ENCODE measurements at regions not wholly inside any gene's neighbourhood (a gene's known extent, or its start where the extent isn't known, plus 50 kb on each side); places are given as distances from the start of the nearest gene placed in this dataset.

DNA sequence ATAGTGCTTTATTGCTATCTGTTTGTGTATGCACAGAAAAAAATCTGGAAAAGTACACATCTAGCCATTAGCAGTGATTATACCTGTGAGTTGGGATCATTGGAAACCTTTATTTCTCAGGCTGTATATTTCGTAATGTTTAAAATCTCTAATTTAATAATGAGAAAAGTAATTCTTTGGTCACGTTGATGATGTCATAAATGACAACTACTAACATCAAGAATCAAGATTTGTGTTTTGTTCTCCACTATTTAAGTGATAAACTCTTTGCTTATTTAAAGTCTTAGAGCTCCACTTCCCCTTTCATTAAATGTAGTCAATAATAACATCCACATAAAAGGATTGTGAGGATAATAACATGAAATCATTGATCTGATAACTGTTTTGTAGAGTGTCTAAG lies 126.2 kb downstream of the TMA16 start:
- no peak overlapping the region for H3K14ac ChIP-seq (ENCODE audit: insufficient read length)
- ChIA-PET POLR2A (ENCODE audit: partially characterized antibody) (no interaction called here), CTCF (ENCODE audit: partially characterized antibody) (interaction anchor here (1.0 kb wide), 1 partner anchor 58 kb away, joined by 3 read pairs; no protein-coding TSS in a partner anchor)
- DNase-seq (ENCODE audit: low read depth in 1 of 2, low spot score in 2 of 2) (no peak), FAIRE-seq (no peak)
- TF ChIP-seq CTBP2 (IDR thresholded peaks at IDR 0.05; ENCODE audit: borderline replicate concordance, insufficient read depth, insufficient read length, low read length) (no peak), GTF2F1 (IDR thresholded peaks at IDR 0.05; ENCODE audit: borderline replicate concordance, low read depth, low read length) (no peak), CBX5 (IDR thresholded peaks at IDR 0.05; ENCODE audit: low read depth, low read length) (no peak), PHF8 (conservative IDR thresholded peaks at IDR 0.05; ENCODE audit: low read depth, low read length) (no peak), ZNF274 (IDR thresholded peaks at IDR 0.05; ENCODE audit: borderline replicate concordance, extremely low read depth, low read length) (no peak), HDAC2 (IDR thresholded peaks at IDR 0.05; ENCODE audit: borderline replicate concordance in 1 of 2, low read depth in 2 of 2, low read length in 2 of 2) (no peak), ATF2 (IDR thresholded peaks at IDR 0.05; ENCODE audit: low read length) (no peak), CHD1 (IDR thresholded peaks at IDR 0.05; ENCODE audit: low read depth, low read length) (no peak), NRF1 (IDR thresholded peaks at IDR 0.05; ENCODE audit: low read depth, low read length) (no peak), YY1 (IDR thresholded peaks at IDR 0.05; ENCODE audit: low read depth, low read length) (no peak), MAFK (IDR thresholded peaks at IDR 0.05; ENCODE audit: low read depth, low read length) (no peak)
- 89% methylated on average over 2 of the region's 2 CpGs; no CpG with 5 or more reads in 1 of the 2 experiments for WGBS, 2 experiments (ENCODE audit: extremely low coverage in 1 of 2, insufficient coverage in 1 of 2, insufficient read length in 1 of 2, insufficient replicate concordance in 2 of 2, low coverage in 1 of 2, low lambda C conversion rate in 2 of 2, missing lambda C conversion rate in 1 of 2)
- H3K56ac ChIP-seq (replicated peaks; ENCODE audit: insufficient read length, low read depth, low read length), result no peak overlapping the region
- no peaks in the 10 kb centered on the region for H3K36me3 ChIP-seq (ENCODE audit: control insufficient read depth in 2 of 4, insufficient read depth in 4 of 4, low read length in 3 of 4)
- no peak overlapping the region for H3K18ac ChIP-seq (ENCODE audit: extremely low read depth, low read length)
- H3K27me3 ChIP-seq (replicated peaks in 1 of 4; ENCODE audit: control insufficient read depth in 3 of 4, extremely low read depth in 1 of 4, insufficient read depth in 3 of 4, low read length in 3 of 4), result no peaks in the 10 kb centered on the region
- no peak overlapping the region for H2BK120ac ChIP-seq (replicated peaks; ENCODE audit: low read depth, low read length)
- H3K4me2 ChIP-seq (ENCODE audit: insufficient read depth in 1 of 2, low read depth in 2 of 2, low read length in 2 of 2), result no peak overlapping the region
- no peak overlapping the region for H3K27ac ChIP-seq (ENCODE audit: low read depth, low read length)
- H4K20me1 ChIP-seq (replicated peaks in 1 of 2; ENCODE audit: control insufficient read depth in 1 of 2, insufficient read depth in 2 of 2, low read length in 2 of 2), result no peaks in the 10 kb centered on the region
- no peak overlapping the region for H4K8ac ChIP-seq (ENCODE audit: extremely low read depth, insufficient read depth, low read length)
- no peaks in the 10 kb centered on the region for H3K79me1 ChIP-seq (ENCODE audit: low read depth, low read length)
- H3K9ac ChIP-seq (replicated peaks in 1 of 4; ENCODE audit: extremely low read depth in 1 of 4, low read depth in 3 of 4, low read length in 3 of 4), result no peak overlapping the region
- no peak overlapping the region for H3K4ac ChIP-seq (replicated peaks; ENCODE audit: insufficient read length, low read depth, low read length)
- no peak overlapping the region for H4K5ac ChIP-seq (ENCODE audit: insufficient read length, low read depth, low read length)
- no peak overlapping the region for H2BK5ac ChIP-seq (ENCODE audit: low read depth, low read length)
- H2AFZ ChIP-seq (ENCODE audit: low read length), result no peak overlapping the region
- H2BK15ac ChIP-seq (ENCODE audit: low read length), result no peak overlapping the region
- no peak overlapping the region for H2BK12ac ChIP-seq (ENCODE audit: low read depth, low read length)
- H2BK20ac ChIP-seq (ENCODE audit: low read length), result no peak overlapping the region
- H3K9me3 ChIP-seq (ENCODE audit: insufficient read depth in 2 of 2, low read depth in 1 of 2, low read length in 1 of 2), result no peaks in the 10 kb centered on the region
- no peaks in the 10 kb centered on the region for H3K4me1 ChIP-seq (replicated peaks in 1 of 4; ENCODE audit: control insufficient read depth in 3 of 4, insufficient read depth in 4 of 4, low read length in 3 of 4)
- H2AK5ac ChIP-seq (ENCODE audit: low read depth, low read length), result no peak overlapping the region
- no peak overlapping the region for H3K23ac ChIP-seq (ENCODE audit: insufficient read length)
- H3K4me3 ChIP-seq (ENCODE audit: extremely low read depth in 1 of 4, insufficient read depth in 2 of 4, low read depth in 3 of 4, low read length in 4 of 4), result no peak overlapping the region
- no peaks in the 10 kb centered on the region for H3K23me2 ChIP-seq (ENCODE audit: low read depth, low read length)
- no peaks in the 10 kb centered on the region for H3K79me2 ChIP-seq (ENCODE audit: control insufficient read depth in 1 of 2, insufficient read depth in 2 of 2, low read length in 2 of 2)
- H4K91ac ChIP-seq (replicated peaks; ENCODE audit: insufficient read length, low read length), result no peak overlapping the region

Data from H1 (cell line).